SK-N-SH (cell line): ENCODE measurements at regions not wholly inside any gene's neighbourhood (a gene's known extent, or its start where the extent isn't known, plus 50 kb on each side); places are given as distances from the start of the nearest gene placed in this dataset.

Source experiments
- CTCF ChIA-PET: fragments of 300-600, 350-600 bp; formaldehyde crosslinking; extraction: SDS; loops from one replicate; lab custom pipeline; 2021; lab: Yijun Ruan, JAX
- POLR2A ChIA-PET: fragments of 350-600 bp; sonication (Branson Sonifier 250); formaldehyde crosslinking; extraction: SDS; loops from one replicate; lab custom pipeline; 2020; ENCODE audit warnings: antibody characterized with exemption, inconsistent platforms; lab: Yijun Ruan, JAX
- DNase-seq: peaks from one replicate; pipeline ENCODE4 v3.0.0; 2012
- H2AFZ ChIP-seq: fragments of 200-600 bp; sonication (generic); 2 replicates; pipeline ENCODE4 v1.8.1; 2016; ENCODE audit warnings: antibody characterized with exemption, mild to moderate bottlenecking, low read depth
- H3F3A ChIP-seq: fragments of 200-600 bp; sonication (generic); replicated peaks from 2 replicates; pipeline ENCODE3; 2016; ENCODE audit warnings: antibody characterized with exemption, mild to moderate bottlenecking; ENCODE audit not compliant: insufficient read depth
- H3K27ac ChIP-seq, 2 experiments: fragments of 200-500 bp in 1 of 2; fragments of 200-600 bp in 1 of 2; sonication (Bioruptor generic) in 1 of 2; sonication (generic), shearing (Covaris generic) in 1 of 2; 2 replicates each; pipeline versions ENCODE4 v1.5.1 to v1.6.1; 2014 to 2016; ENCODE audit warnings: low read depth in 2 of 2, inconsistent platforms in 1 of 2, low read length in 1 of 2, mild to moderate bottlenecking in 1 of 2, mixed read lengths in 1 of 2
- H3K27me3 ChIP-seq: fragments of 200-600 bp; sonication (generic), shearing (Covaris generic); 2 replicates; pipeline ENCODE4 v1.6.1; 2016; ENCODE audit warnings: mixed run types; ENCODE audit not compliant: insufficient read depth
- H3K36me3 ChIP-seq, 2 experiments: fragments of 200-500 bp in 1 of 2; fragments of 200-600 bp in 1 of 2; sonication (Bioruptor generic) in 1 of 2; sonication (generic) in 1 of 2; replicated peaks in 1 of 2; 2 replicates each; pipeline versions ENCODE3 to v1.5.1; 2014 to 2016; ENCODE audit warnings: low read length in 1 of 2, mild to moderate bottlenecking in 1 of 2; ENCODE audit not compliant: insufficient read depth in 2 of 2, control insufficient read depth in 1 of 2
- H3K4me1 ChIP-seq, 2 experiments: fragments of 200-500 bp in 1 of 2; fragments of 200-600 bp in 1 of 2; sonication (Bioruptor generic) in 1 of 2; sonication (generic), shearing (Covaris generic) in 1 of 2; 2 replicates each; pipeline versions ENCODE4 v1.5.1 to v1.6.1; 2014 to 2016; ENCODE audit warnings: low read depth in 1 of 2, low read length in 1 of 2, mixed run types in 1 of 2; ENCODE audit not compliant: insufficient read depth in 2 of 2, control insufficient read depth in 1 of 2
- H3K4me2 ChIP-seq: fragments of 200-600 bp; sonication (generic), shearing (Covaris generic); 2 replicates; pipeline ENCODE4 v1.6.1; 2017; ENCODE audit warnings: mixed run types
- H3K4me3 ChIP-seq, 2 experiments: fragments of 200-500 bp in 1 of 2; fragments of 200-600 bp in 1 of 2; sonication (Bioruptor generic) in 1 of 2; sonication (generic), shearing (Covaris generic) in 1 of 2; 2 replicates each; pipeline versions ENCODE4 v1.5.1 to v1.8.1; 2014 to 2016; ENCODE audit warnings: low read depth in 2 of 2, inconsistent platforms in 1 of 2, low read length in 1 of 2, mild to moderate bottlenecking in 1 of 2, mixed read lengths in 1 of 2, moderate library complexity in 1 of 2
- H3K79me2 ChIP-seq: fragments of 200-600 bp; sonication (generic); 2 replicates; pipeline ENCODE4 v1.8.1; 2017; ENCODE audit warnings: mild to moderate bottlenecking; ENCODE audit not compliant: insufficient read depth
- H3K9ac ChIP-seq: fragments of 200-600 bp; sonication (generic); 2 replicates; pipeline ENCODE4 v1.6.1; 2017; ENCODE audit warnings: mixed run types
- H3K9me2 ChIP-seq: fragments of 200-600 bp; sonication (generic); 2 replicates; pipeline ENCODE4 v1.6.1; 2017; ENCODE audit warnings: mixed run types
- H3K9me3 ChIP-seq: fragments of 200-600 bp; sonication (generic); 2 replicates; pipeline ENCODE4 v1.6.1; 2017; ENCODE audit warnings: mixed run types, mild to moderate bottlenecking, moderate library complexity
- H4K20me1 ChIP-seq: fragments of 200-600 bp; sonication (generic); 2 replicates; pipeline ENCODE4 v1.6.1; 2017; ENCODE audit warnings: mild to moderate bottlenecking, mixed run types; ENCODE audit not compliant: insufficient read depth
- CHD2 ChIP-seq: fragments of 150-350 bp; IDR thresholded peaks from 2 replicates; pipeline ENCODE4 v1.6.1; 2018; ENCODE audit warnings: low read length; ENCODE audit not compliant: partially characterized antibody
- ELF1 ChIP-seq: IDR thresholded peaks from 2 replicates; pipeline ENCODE4 v1.4.0; 2012
- EP300 ChIP-seq, 2 experiments: IDR thresholded peaks; 2 replicates each; pipeline versions ENCODE4 v1.4.0 to v1.6.1; 2012; ENCODE audit warnings: borderline replicate concordance in 1 of 2, low read depth in 1 of 2, low read length in 1 of 2
- FOXM1 ChIP-seq: IDR thresholded peaks from 2 replicates; pipeline ENCODE4 v1.4.0; 2012; ENCODE audit warnings: low read depth, mild to moderate bottlenecking
- GABPA ChIP-seq: IDR thresholded peaks from 2 replicates; pipeline ENCODE4 v1.4.0; 2012; ENCODE audit warnings: low read depth, mild to moderate bottlenecking
- NFIC ChIP-seq: IDR thresholded peaks from 2 replicates; pipeline ENCODE4 v1.4.0; 2012; ENCODE audit warnings: borderline replicate concordance
- PBX3 ChIP-seq: IDR thresholded peaks from 2 replicates; pipeline ENCODE4; 2012
- POLR2AphosphoS5 ChIP-seq: IDR thresholded peaks from 2 replicates; pipeline ENCODE4 v1.6.1; 2012; ENCODE audit warnings: low read depth, low read length
- RAD21 ChIP-seq: IDR thresholded peaks from 2 replicates; pipeline ENCODE4 v1.6.1; 2012; ENCODE audit warnings: mild to moderate bottlenecking, low read length
- RXRA ChIP-seq: IDR thresholded peaks from 2 replicates; pipeline ENCODE4 v1.4.0; 2012; ENCODE audit warnings: low read depth, mild to moderate bottlenecking, borderline replicate concordance
- SIN3A ChIP-seq: IDR thresholded peaks from 2 replicates; pipeline ENCODE4 v1.6.1; 2012; ENCODE audit warnings: low read depth, mild to moderate bottlenecking, low read length, moderate library complexity, borderline replicate concordance
- TCF12 ChIP-seq: IDR thresholded peaks from 2 replicates; pipeline ENCODE4 v1.4.0; 2012
- TEAD4 ChIP-seq: IDR thresholded peaks from 2 replicates; pipeline ENCODE4 v1.4.0; 2012; ENCODE audit warnings: mild to moderate bottlenecking, borderline replicate concordance; ENCODE audit not compliant: insufficient read depth
- USF1 ChIP-seq: IDR thresholded peaks from 2 replicates; pipeline ENCODE4 v1.4.0; 2012; ENCODE audit warnings: low read depth, borderline replicate concordance
- YY1 ChIP-seq: IDR thresholded peaks from 2 replicates; pipeline ENCODE4 v1.4.0; 2012; ENCODE audit warnings: low read depth, mild to moderate bottlenecking
- WGBS: methylation state at CpG from one replicate; pipeline ENCODE4 v1.1.6; 2017; ENCODE audit warnings: low lambda C conversion rate; 5-methylcytosine and 5-hydroxymethylcytosine counted together
- TF ChIP-seq, protein P1 (sequence below): fragments of 200-600 bp; sonication (generic); IDR thresholded peaks from 2 replicates; pipeline ENCODE4 v1.6.1; 2017; ENCODE audit warnings: antibody characterized with exemption, mild to moderate bottlenecking, moderate library complexity
- TF ChIP-seq, protein P2 (sequence below): fragments of 150-350 bp; IDR thresholded peaks from 2 replicates; pipeline ENCODE4 v1.6.1; 2016; ENCODE audit warnings: mild to moderate bottlenecking, low read depth, low read length
- TF ChIP-seq, protein P3 (sequence below): IDR thresholded peaks from 2 replicates; pipeline ENCODE4 v1.4.0; 2012; ENCODE audit warnings: low read depth
- TF ChIP-seq, protein P4 (sequence below): fragments of 150-350 bp; IDR thresholded peaks from 2 replicates; pipeline ENCODE4 v1.6.1; 2017; ENCODE audit warnings: antibody characterized with exemption, low read length, low read depth, borderline replicate concordance

GRCh38 chr10:4241724-4242345, 456.8 kb upstream of the KLF6 start (continued):
- TF ChIP-seq PBX3: peak; percentile 29; the same call in 1 of the 2 replicates
- TF ChIP-seq YY1: no peak
- TF ChIP-seq TCF12: peak; percentile 83
- no peak for TF ChIP-seq ELF1
- peak in 1 of 2 experiments; percentile 74; a peak in 1 of 4 replicates for TF ChIP-seq EP300 (IDR thresholded peaks at IDR 0.05; ENCODE audit: borderline replicate concordance in 1 of 2, low read depth in 1 of 2, low read length in 1 of 2)
- TF ChIP-seq, protein P1, sequence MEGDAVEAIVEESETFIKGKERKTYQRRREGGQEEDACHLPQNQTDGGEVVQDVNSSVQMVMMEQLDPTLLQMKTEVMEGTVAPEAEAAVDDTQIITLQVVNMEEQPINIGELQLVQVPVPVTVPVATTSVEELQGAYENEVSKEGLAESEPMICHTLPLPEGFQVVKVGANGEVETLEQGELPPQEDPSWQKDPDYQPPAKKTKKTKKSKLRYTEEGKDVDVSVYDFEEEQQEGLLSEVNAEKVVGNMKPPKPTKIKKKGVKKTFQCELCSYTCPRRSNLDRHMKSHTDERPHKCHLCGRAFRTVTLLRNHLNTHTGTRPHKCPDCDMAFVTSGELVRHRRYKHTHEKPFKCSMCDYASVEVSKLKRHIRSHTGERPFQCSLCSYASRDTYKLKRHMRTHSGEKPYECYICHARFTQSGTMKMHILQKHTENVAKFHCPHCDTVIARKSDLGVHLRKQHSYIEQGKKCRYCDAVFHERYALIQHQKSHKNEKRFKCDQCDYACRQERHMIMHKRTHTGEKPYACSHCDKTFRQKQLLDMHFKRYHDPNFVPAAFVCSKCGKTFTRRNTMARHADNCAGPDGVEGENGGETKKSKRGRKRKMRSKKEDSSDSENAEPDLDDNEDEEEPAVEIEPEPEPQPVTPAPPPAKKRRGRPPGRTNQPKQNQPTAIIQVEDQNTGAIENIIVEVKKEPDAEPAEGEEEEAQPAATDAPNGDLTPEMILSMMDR: no peak
- TF ChIP-seq, protein P2, sequence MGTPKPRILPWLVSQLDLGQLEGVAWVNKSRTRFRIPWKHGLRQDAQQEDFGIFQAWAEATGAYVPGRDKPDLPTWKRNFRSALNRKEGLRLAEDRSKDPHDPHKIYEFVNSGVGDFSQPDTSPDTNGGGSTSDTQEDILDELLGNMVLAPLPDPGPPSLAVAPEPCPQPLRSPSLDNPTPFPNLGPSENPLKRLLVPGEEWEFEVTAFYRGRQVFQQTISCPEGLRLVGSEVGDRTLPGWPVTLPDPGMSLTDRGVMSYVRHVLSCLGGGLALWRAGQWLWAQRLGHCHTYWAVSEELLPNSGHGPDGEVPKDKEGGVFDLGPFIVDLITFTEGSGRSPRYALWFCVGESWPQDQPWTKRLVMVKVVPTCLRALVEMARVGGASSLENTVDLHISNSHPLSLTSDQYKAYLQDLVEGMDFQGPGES: no peak
- peak; percentile 63; the same call in 1 of the 2 replicates for TF ChIP-seq TEAD4
- peak; percentile 59 for TF ChIP-seq NFIC
- peak; percentile 56 for TF ChIP-seq POLR2AphosphoS5
- no peak for TF ChIP-seq USF1
- TF ChIP-seq, protein P3, sequence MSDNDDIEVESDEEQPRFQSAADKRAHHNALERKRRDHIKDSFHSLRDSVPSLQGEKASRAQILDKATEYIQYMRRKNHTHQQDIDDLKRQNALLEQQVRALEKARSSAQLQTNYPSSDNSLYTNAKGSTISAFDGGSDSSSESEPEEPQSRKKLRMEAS: peak; percentile 10; the same call in 1 of the 2 replicates

- WGBS: 40% methylated on average over 7 of the region's 7 CpGs
- Histone ChIP-seq H3K9me3 (no peaks in the 10 kb centered on the region), H2AFZ (no peak overlapping the region), H3K79me2 (peaks cover 48% of the 10 kb centered on the region), H3K27ac (peak overlapping the region; percentile 90 to 100; a peak in 3 of 4 replicates), H3K27me3 (no peaks in the 10 kb centered on the region), H3K4me1 (peaks cover 4 to 9% of the 10 kb centered on the region in 2 experiments; a peak in 3 of 4 replicates), H4K20me1 (no peaks in the 10 kb centered on the region), H3K4me3 (peak overlapping the region in 1 of 2 experiments; percentile 59; a peak in 1 of 4 replicates), H3K9me2 (no peaks in the 10 kb centered on the region), H3K9ac (peak overlapping the region; percentile 92), H3F3A (peaks cover 41% of the 10 kb centered on the region), H3K4me2 (peak overlapping the region; percentile 71), H3K36me3 (peaks cover 0 to 26% of the 10 kb centered on the region in 2 experiments)
- no peak for DNase-seq
- CTCF ChIA-PET: interaction anchor here (0.9 kb wide), 1 partner anchor 12 kb away, joined by 3 read pairs; no protein-coding TSS in a partner anchor
- POLR2A ChIA-PET: no interaction called here
- TF ChIP-seq PBX3 (peak; percentile 63), RXRA (peak; percentile 44; the same call in 1 of the 2 replicates), CHD2 (no peak), SIN3A (no peak), FOXM1 (0 out of 2 replicates have a peak, but pooled peaks have one; percentile 29), RAD21 (no peak), GABPA (no peak)
- TF ChIP-seq, protein P4, sequence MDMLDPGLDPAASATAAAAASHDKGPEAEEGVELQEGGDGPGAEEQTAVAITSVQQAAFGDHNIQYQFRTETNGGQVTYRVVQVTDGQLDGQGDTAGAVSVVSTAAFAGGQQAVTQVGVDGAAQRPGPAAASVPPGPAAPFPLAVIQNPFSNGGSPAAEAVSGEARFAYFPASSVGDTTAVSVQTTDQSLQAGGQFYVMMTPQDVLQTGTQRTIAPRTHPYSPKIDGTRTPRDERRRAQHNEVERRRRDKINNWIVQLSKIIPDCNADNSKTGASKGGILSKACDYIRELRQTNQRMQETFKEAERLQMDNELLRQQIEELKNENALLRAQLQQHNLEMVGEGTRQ: no peak
- TF ChIP-seq, protein P1: no peak
Measured at GRCh38 chr10:4240608-4241197, 455.7 kb upstream of the KLF6 start.
